HCT116 (cell line): ENCODE measurements at regions not wholly inside any gene's neighbourhood (a gene's known extent, or its start where the extent isn't known, plus 50 kb on each side); places are given as distances from the start of the nearest gene placed in this dataset.
"Not testable (repeated sequence)": the region's sequence is repeated elsewhere in the genome, so short reads cannot be mapped to it uniquely, and the experiment has no call there.

ENCODE experiments used
- ATAC-seq: fragments of 200-7000 bp; cut with Tn5 transposase; 2 replicates; pipeline ENCODE4 v1.9.1; 2020; ENCODE audit warnings: mild to moderate bottlenecking, moderate library complexity
- BruUV-seq: library from RNA; stranded (reverse); fragments of 400-500 nt; replicated peaks from 2 replicates; lab custom pipeline; 2021; lab: Mats Ljungman, UMichigan
- CTCF ChIA-PET: fragments of 300-600 bp; sonication (Branson Sonifier 250); formaldehyde crosslinking; loops from one replicate; lab custom pipeline; 2021; ENCODE audit warnings: antibody characterized with exemption; lab: Charles Lee
- POLR2A ChIA-PET: fragments of 300-600, 350-600 bp; sonication (Branson Sonifier 250); formaldehyde crosslinking; loops from one replicate; lab custom pipeline; 2021; ENCODE audit warnings: antibody characterized with exemption; lab: Charles Lee
- RAD21 ChIA-PET, 2 experiments: fragments of 300-600 bp; sonication (Branson Sonifier 250); formaldehyde crosslinking; loops; one replicate each; lab custom pipeline; 2023; ENCODE audit warnings: low total read pairs in 2 of 2; ENCODE audit not compliant: uncharacterized antibody in 2 of 2, unreplicated experiment in 2 of 2, low non-redundant PET in 1 of 2; lab: Charles Lee
- DNase-seq: peaks from one replicate; pipeline ENCODE4 v3.0.0-alpha.2; 2010; ENCODE audit warnings: low read depth, low spot score
- H2AFZ ChIP-seq: fragments of 200-600 bp; shearing (Covaris generic), sonication (generic); 2 replicates; pipeline ENCODE4 v1.6.1; 2017; ENCODE audit warnings: low read depth, mixed run types, mixed read lengths, antibody characterized with exemption, low read length; ENCODE audit not compliant: poor library complexity, severe bottlenecking
- H3K27ac ChIP-seq: 2 replicates; pipeline ENCODE4 v1.5.1; 2012; ENCODE audit warnings: low read depth, low read length
- H3K27me3 ChIP-seq: fragments of 200-600 bp; sonication (generic); 2 replicates; pipeline ENCODE4 v1.6.1; 2016; ENCODE audit warnings: mixed run types, low read length, mixed read lengths; ENCODE audit not compliant: insufficient read depth
- H3K36me3 ChIP-seq, 2 experiments: fragments of 200-500 bp in 1 of 2; fragments of 200-600 bp in 1 of 2; sonication (Bioruptor generic) in 1 of 2; sonication (generic) in 1 of 2; 2 replicates each; pipeline versions ENCODE4 v1.5.1 to v1.6.1; 2014 to 2016; ENCODE audit warnings: low read length in 2 of 2, inconsistent platforms in 1 of 2, mixed read lengths in 1 of 2, mixed run types in 1 of 2; ENCODE audit not compliant: insufficient read depth in 2 of 2, control insufficient read depth in 1 of 2
- H3K4me1 ChIP-seq, 2 experiments: fragments of 200-600 bp in 1 of 2; sonication (generic) in 1 of 2; 2 replicates each; pipeline versions ENCODE4 v1.5.1 to v1.6.1; 2012 to 2017; ENCODE audit warnings: low read length in 2 of 2, inconsistent platforms in 1 of 2, mild to moderate bottlenecking in 1 of 2, mixed read lengths in 1 of 2, mixed run types in 1 of 2, moderate library complexity in 1 of 2; ENCODE audit not compliant: insufficient read depth in 2 of 2, control insufficient read depth in 1 of 2
- H3K4me2 ChIP-seq: fragments of 200-600 bp; sonication (generic); 2 replicates; pipeline ENCODE4 v1.6.1; 2017; ENCODE audit warnings: mixed run types, low read length, mixed read lengths
- H3K4me3 ChIP-seq, 2 experiments: fragments of 200-600 bp in 1 of 2; sonication (generic) in 1 of 2; replicated peaks in 1 of 2; 2 replicates each; pipeline ENCODE4 v1.5.1; 2011 to 2016; ENCODE audit warnings: low read length in 2 of 2, control low read depth in 1 of 2, low read depth in 1 of 2, mild to moderate bottlenecking in 1 of 2, mixed read lengths in 1 of 2, mixed run types in 1 of 2
- H3K79me2 ChIP-seq: fragments of 200-600 bp; sonication (generic); 2 replicates; pipeline ENCODE4 v1.6.1; 2017; ENCODE audit warnings: mild to moderate bottlenecking, mixed run types, low read length, moderate library complexity, mixed read lengths; ENCODE audit not compliant: insufficient read depth
- H3K9ac ChIP-seq: fragments of 200-600 bp; sonication (generic); 2 replicates; pipeline ENCODE4 v1.6.1; 2016; ENCODE audit warnings: low read length, mixed read lengths
- H3K9me2 ChIP-seq: fragments of 200-600 bp; sonication (generic), shearing (Covaris generic); 2 replicates; pipeline ENCODE4 v1.6.1; 2017; ENCODE audit warnings: mixed run types, mild to moderate bottlenecking, moderate library complexity; ENCODE audit not compliant: insufficient read depth
- H3K9me3 ChIP-seq, 2 experiments: fragments of 200-500 bp in 1 of 2; fragments of 200-600 bp in 1 of 2; sonication (Bioruptor generic) in 1 of 2; sonication (generic) in 1 of 2; 2 replicates each; pipeline ENCODE4 v1.6.1; 2014 to 2017; ENCODE audit warnings: low read length in 2 of 2, mixed read lengths in 2 of 2, inconsistent platforms in 1 of 2, low read depth in 1 of 2, mild to moderate bottlenecking in 1 of 2, mixed run types in 1 of 2, moderate library complexity in 1 of 2; ENCODE audit not compliant: control insufficient read depth in 1 of 2, insufficient read depth in 1 of 2
- H4K20me1 ChIP-seq: fragments of 200-600 bp; sonication (generic), shearing (Covaris generic); 2 replicates; pipeline ENCODE4 v1.6.1; 2017; ENCODE audit warnings: mixed run types, mild to moderate bottlenecking, moderate library complexity; ENCODE audit not compliant: insufficient read depth
- POLR2AphosphoS5 ChIP-seq: IDR thresholded peaks from 2 replicates; pipeline ENCODE4 v1.6.1; 2011; ENCODE audit warnings: mild to moderate bottlenecking, low read depth, low read length, moderate library complexity
- intact Hi-C: fragments of 100-400 bp; cut with micrococcal nuclease; formaldehyde crosslinking; loops from 2 replicates; pipeline ENCODE4 v1.10.0; 2022

GRCh38 chr5:34244281-34245031 lies 201.4 kb upstream of the C1QTNF3 start:
- H3K36me3 ChIP-seq, H3K9me2 ChIP-seq, H3K9me3 ChIP-seq, intact Hi-C loops, H3K79me2 ChIP-seq, H3K4me1 ChIP-seq, RAD21 ChIA-PET, POLR2A ChIA-PET, BruUV-seq, H3K27me3 ChIP-seq, CTCF ChIA-PET, H4K20me1 ChIP-seq, H2AFZ ChIP-seq: not testable (repeated sequence)
- Histone ChIP-seq H3K4me2 (peak overlapping the region; percentile 51), H3K27ac (peak overlapping the region; percentile 53), H3K4me3 (peak overlapping the region; percentile 40 to 50), H3K9ac (peak overlapping the region; percentile 49)
- TF ChIP-seq POLR2AphosphoS5, result peak; percentile 39
- DNase-seq, result peak; percentile 52
- ATAC-seq, result peak; percentile 90

DNA sequence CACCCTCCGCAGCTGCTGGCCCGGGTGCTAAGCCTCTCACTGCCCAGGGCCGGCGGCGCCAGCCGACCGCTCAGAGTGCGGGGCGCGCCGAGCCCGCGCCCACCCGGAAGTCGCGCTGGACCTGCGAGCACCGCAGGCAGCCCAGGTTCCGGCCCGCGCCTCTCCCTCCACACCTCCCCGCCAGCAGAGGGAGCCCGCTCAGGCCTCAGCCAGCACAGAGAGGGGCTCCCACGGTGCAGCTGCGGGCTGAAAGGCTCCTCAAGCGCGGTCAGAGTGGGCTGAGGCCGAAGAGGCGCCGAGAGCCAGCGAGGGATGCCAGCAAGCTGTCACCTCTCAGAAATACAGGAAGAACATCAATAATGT lies 202.0 kb upstream of the C1QTNF3 start:
- POLR2A ChIA-PET, H3K79me2 ChIP-seq, RAD21 ChIA-PET, CTCF ChIA-PET, H3K4me1 ChIP-seq, H3K27me3 ChIP-seq, DNase-seq, BruUV-seq, H3K4me2 ChIP-seq, H4K20me1 ChIP-seq, H3K36me3 ChIP-seq, H2AFZ ChIP-seq, H3K9me3 ChIP-seq, H3K9ac ChIP-seq, intact Hi-C loops, H3K9me2 ChIP-seq: not testable (repeated sequence)
- 0 out of 4 replicates have a peak overlapping the region, but pooled peaks of 1 of the 2 experiments have one; percentile 16 for H3K4me3 ChIP-seq
- H3K27ac ChIP-seq, result peak overlapping the region; percentile 53; the same call in 1 of the 2 replicates
- ATAC-seq, result peak; percentile 100
